NOMO-1 (cell line): ENCODE measurements at regions not wholly inside any gene's neighbourhood (a gene's known extent, or its start where the extent isn't known, plus 50 kb on each side); places are given as distances from the start of the nearest gene placed in this dataset.
"Not testable (repeated sequence)": the region's sequence is repeated elsewhere in the genome, so short reads cannot be mapped to it uniquely, and the experiment has no call there.

ENCODE experiments used
- DNase-seq, 2 experiments: peaks; one replicate each; lab custom pipeline; 2025; ENCODE audit not compliant: unreplicated experiment in 2 of 2; lab: John Stamatoyannopoulos, UW

DNA sequence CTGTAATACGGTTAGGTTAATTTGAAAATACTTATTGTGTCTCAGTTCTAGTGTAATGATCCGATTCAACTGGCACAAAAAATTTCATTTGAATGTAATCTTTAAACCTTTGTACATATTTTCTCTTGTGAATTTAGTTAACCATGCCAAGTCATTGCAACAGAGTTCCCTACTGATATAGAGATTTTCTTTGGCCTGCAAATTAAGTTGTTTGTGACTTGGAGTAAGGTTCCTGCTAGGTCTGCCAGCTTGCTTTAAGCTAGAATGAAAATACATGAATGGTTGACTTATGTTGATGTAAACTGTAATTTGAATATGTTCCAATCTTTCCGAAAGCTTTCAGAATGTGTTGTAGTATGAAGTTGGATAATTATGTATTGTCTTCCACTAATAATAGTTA lies 1004.1 kb upstream of the EDIL3 start:
- DNase-seq = no peak

- not testable (repeated sequence) for DNase-seq
These were observed 1007.6 kb upstream of the EDIL3 start for GRCh38 chr5:85392309-85392708.

DNA sequence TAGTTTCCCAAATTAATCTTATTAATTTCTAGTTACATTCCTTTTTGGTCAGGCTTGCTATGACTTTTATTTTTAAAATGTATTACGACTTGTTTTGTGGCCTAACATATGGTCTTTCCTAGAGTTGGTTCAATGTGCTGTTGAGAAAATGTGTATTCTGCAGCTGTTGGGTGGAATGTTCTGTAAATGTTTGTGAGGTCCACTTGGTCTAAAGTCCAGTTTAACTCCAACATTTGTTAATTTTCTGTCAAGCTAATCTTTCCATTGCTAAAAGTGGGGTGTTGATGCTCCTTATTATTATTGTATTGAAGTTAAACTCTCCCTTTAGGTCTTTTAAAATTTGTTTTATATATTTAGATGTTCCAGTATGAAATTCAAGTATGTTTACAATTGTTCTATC lies 1010.8 kb upstream of the EDIL3 start:
- no peak for DNase-seq

- DNase-seq = no peak
These were observed 1012.8 kb upstream of the EDIL3 start for GRCh38 chr5:85397451-85397850.

DNA sequence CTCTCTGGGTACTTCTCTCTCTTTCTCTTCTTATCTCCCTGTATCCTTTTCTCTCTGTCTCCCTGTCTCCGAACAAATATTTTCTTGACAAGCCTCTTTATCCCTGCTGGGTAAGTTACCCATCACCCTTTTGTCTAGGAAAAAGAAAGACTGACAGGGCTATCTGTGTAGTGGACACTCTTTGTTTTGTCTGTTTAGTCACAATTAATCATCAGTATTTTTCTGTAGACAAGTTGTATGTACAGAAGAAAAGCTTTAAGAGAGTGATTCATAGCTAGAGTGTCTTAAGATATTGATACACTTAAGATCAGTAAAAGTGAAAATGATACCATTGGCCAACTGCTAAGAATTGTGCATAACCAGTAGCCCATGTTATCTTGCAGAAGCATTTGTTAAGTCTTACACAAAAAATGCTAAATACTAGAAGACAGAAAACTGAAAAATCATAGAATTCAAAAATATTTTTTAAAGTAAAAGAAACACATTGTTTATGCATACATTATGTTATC lies 1043.8 kb upstream of the EDIL3 start:
- no peak for DNase-seq

- DNase-seq = not testable (repeated sequence)
These were observed 1047.0 kb upstream of the EDIL3 start for GRCh38 chr5:85431726-85432125.

DNA sequence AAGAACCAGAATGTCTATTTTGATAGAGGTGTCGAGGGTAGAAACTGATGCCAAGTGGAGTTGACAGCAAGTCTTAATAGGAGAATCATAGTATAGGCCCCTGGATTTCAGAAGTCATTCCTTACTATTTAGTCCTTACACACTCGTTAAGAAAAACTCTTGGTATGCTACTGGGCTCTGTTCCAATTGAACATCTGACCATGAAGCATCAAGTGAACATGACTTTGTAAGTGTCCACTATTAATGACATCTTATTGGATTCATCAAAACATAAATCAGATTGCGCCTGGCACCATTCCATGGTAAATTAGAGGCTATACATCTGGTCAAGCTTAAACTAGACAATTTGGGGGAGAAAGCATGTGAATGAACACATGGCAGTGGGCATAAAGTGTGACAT lies 1056.5 kb upstream of the EDIL3 start:
- no peak for DNase-seq

GRCh38 chr5:85441853-85442252 lies 1057.2 kb upstream of the EDIL3 start:
- no peak for DNase-seq

GRCh38 chr5:85452322-85453025 lies 1067.8 kb upstream of the EDIL3 start:
- no peak for DNase-seq

- no peak for DNase-seq
These were observed 1068.3 kb upstream of the EDIL3 start for GRCh38 chr5:85453026-85453349.

GRCh38 chr5:85458319-85458718 lies 1073.6 kb upstream of the EDIL3 start:
- DNase-seq = no peak

DNA sequence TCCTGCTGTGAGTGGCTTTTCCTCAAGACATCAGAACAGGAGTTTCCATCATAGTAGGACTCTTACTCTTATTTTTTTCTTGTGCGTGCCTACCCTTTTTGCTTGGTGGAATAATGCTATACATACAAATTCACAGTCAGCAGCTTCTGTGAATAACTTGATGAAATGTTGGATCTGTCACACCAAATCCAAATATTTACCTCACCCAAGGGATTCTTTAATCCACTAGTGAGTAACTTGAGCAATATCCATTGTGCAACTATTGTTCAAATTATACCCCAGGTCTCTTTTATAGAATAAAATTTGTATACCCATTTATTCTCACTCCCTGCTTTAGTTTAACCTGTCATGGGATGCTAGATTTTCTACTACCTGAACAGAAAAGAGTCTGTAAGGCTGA lies 1078.3 kb upstream of the EDIL3 start:
- DNase-seq = no peak

DNA sequence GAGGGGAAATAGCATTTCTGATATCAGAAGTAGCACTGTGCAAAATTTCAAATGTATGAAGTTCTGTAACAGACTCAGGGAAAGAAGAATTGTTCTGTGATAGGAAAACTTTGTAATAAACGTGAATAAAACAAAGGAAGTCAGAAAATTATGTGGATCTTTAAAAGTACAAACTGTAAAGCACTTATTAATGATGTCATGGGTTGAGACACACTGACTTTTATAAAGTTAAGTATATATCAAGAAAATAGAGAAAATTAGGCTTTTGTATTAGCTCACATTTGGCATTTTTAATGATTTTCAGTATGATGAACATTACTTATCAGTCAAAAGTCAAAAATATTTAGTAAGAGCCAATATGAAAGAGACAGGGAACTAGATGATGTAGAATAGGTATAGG lies 1081.7 kb upstream of the EDIL3 start:
- DNase-seq = no peak

DNA sequence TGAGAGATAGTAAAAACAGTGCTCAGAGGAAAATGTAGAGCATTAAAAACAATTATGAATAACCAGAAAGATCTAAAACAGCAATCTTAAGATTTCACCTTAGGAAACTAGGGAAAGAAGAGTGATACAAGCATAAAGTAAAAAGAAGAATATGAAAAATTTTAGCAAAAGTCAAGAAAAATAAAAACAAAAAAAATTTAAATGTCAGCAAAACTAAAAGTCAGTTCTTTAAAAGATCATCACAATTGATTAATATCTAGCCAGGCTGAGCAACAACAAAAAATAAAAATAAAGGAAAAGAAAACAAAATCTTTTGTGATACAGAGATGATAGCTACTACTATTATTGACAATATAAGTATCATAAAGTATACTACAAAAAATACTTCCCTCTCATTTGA lies 1088.1 kb upstream of the EDIL3 start:
- DNase-seq = no peak

DNA sequence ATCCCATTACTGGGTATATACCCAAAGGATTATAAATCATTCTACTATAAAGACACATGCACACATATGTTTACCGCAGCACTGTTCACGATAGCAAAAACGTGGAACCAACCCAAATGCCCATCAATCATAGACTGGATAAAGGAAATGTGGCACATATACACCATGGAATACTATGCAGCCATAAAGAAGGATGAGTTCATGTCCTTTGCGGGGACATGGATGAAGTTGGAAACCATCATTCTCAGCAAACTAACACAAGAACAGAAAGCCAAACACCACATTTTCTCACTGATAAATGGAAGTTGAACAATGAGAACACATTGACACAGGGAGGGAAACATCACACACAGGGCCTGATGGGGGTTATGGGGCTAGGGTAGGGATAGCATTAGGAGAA lies 1090.5 kb upstream of the EDIL3 start:
- not testable (repeated sequence) for DNase-seq

DNA sequence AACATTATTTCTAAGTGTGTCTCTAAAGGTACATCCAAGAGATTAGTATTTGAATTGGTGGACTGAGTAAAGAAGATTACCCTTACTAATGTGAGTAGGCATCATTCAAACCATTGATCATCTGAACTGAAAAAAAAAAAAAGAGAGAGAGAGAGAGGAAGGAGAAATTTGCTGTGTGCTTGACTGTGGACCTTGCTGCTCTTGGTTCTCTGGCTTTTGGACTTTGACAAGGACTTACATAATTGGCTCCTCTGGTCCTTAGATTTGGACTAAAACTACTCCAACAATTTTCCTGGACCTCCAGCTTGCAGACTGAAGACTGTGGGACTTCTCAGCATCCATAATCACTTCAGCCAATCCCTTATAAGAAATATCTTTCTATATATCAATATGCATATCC lies 1091.9 kb upstream of the EDIL3 start:
- no peak for DNase-seq

- no peak for DNase-seq
These were observed 1095.2 kb upstream of the EDIL3 start for GRCh38 chr5:85479849-85480248.

GRCh38 chr5:85484982-85485574 lies 1100.4 kb upstream of the EDIL3 start:
- DNase-seq = no peak

DNA sequence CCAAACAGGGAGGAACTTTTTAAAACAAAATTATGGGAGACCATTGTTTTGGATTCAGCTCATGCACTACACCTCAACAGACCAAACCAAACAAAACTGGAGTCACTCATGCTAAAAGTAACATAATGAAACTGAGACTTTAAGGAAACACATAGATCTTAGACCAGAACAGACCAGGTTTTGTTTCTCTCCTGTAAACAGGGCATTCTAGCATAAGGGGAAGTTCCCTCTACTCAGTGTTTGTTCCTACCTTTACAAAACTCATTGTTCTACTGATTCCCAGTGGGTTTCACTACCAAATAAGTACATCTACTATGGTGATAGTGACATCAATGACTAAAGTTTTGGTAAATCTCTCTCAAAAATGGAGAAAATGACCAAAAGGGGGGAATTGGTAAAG lies 1103.6 kb upstream of the EDIL3 start:
- DNase-seq = no peak

- DNase-seq = no peak
These were observed 1116.2 kb upstream of the EDIL3 start for GRCh38 chr5:85500869-85501268.

DNA sequence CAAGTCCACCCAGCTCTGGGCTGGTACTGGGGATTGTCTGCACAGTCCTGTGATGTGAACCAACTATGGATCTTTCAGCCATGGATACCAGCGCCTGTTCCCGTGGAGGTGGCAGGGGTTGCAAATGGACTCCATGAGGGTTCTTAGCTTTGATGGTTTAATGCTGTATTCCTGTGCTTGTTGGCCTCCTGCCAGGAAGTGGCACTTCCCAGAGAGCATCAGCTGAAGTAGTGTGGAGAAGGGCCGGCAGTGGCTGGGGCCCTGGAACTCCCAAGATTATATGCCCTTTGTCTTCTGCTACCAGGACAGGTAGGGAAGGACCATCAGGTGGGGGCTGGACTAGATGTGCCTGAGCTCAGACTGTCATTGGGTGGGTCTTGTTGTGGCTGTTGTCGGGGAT lies 1104.8 kb upstream of the COX7C start:
- DNase-seq = no peak

- DNase-seq = no peak
These were observed 1102.2 kb upstream of the COX7C start for GRCh38 chr5:85515588-85515987.

DNA sequence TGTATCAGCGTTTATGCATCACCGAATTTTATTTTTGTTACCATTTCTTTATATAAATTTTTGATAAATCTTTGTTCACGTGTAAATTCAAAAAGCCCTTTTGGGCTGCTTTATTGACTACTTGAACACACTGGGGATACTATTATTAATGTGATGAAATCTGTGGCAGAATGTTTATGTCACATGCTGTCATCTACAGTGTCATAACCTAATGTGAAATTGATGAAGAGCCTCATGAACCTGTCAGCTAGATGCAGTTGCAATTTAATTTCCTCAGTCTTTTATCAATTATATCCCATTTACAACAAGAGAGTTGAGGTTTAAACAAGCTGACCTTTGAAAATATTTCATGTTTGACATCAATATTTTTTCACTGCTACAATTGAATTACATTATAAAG lies 1100.4 kb upstream of the COX7C start:
- no peak for DNase-seq
